ENCODE measurements at regions not wholly inside any gene's neighbourhood (a gene's known extent, or its start where the extent isn't known, plus 50 kb on each side); places are given as distances from the start of the nearest gene placed in this dataset.
"Not testable (repeated sequence)": the region's sequence is repeated elsewhere in the genome, so short reads cannot be mapped to it uniquely, and the experiment has no call there.

GRCh38 chr5:163914910-163915309 lies 409.5 kb downstream of the MAT2B start:
- DNase-seq (ENCODE audit: low read depth), result no peak

GRCh38 chr5:163915481-163915961 lies 410.1 kb downstream of the MAT2B start:
- peak overlapping the region; percentile 24 for H3K4me3 ChIP-seq (ENCODE audit: low read depth, low read length)
- DNase-seq (ENCODE audit: low read depth), result peak; percentile 67

More at GRCh38 chr5:163914910-163915309, 409.5 kb downstream of the MAT2B start:
- TF ChIP-seq CTCF (IDR thresholded peaks at IDR 0.05; ENCODE audit: low read depth, low read length, missing control alignments), result no peak
- no peak overlapping the region; the same call in 1 of the 2 replicates for H3K4me3 ChIP-seq (ENCODE audit: low read depth, low read length)

GRCh38 chr5:163916376-163916775 lies 411.0 kb downstream of the MAT2B start:
- TF ChIP-seq CTCF (IDR thresholded peaks at IDR 0.05; ENCODE audit: low read depth, low read length, missing control alignments), result no peak
- H3K4me3 ChIP-seq (ENCODE audit: low read depth, low read length), result no peak overlapping the region
- DNase-seq (ENCODE audit: low read depth), result peak; percentile 77

More at GRCh38 chr5:163915481-163915961, 410.1 kb downstream of the MAT2B start:
- TF ChIP-seq CTCF (IDR thresholded peaks at IDR 0.05; ENCODE audit: low read depth, low read length, missing control alignments), result no peak

GRCh38 chr5:163916861-163917260 lies 411.4 kb downstream of the MAT2B start:
- no peak for TF ChIP-seq CTCF (IDR thresholded peaks at IDR 0.05; ENCODE audit: low read depth, low read length, missing control alignments)
- H3K4me3 ChIP-seq (ENCODE audit: low read depth, low read length), result no peak overlapping the region
- DNase-seq (ENCODE audit: low read depth), result no peak

GRCh38 chr5:163917747-163918146 lies 412.3 kb downstream of the MAT2B start:
- no peak overlapping the region for H3K4me3 ChIP-seq (ENCODE audit: low read depth, low read length)
- DNase-seq (ENCODE audit: low read depth), result no peak
- TF ChIP-seq CTCF (IDR thresholded peaks at IDR 0.05; ENCODE audit: low read depth, low read length, missing control alignments), result no peak

GRCh38 chr5:163934990-163935389 lies 429.6 kb downstream of the MAT2B start:
- not testable (repeated sequence) for H3K4me3 ChIP-seq (ENCODE audit: low read depth, low read length); DNase-seq (ENCODE audit: low read depth)

- no peak for DNase-seq (ENCODE audit: low read depth)
- H3K4me3 ChIP-seq (ENCODE audit: low read depth, low read length), result no peak overlapping the region
- TF ChIP-seq CTCF (IDR thresholded peaks at IDR 0.05; ENCODE audit: low read depth, low read length, missing control alignments), result no peak
These were observed 433.2 kb downstream of the MAT2B start for GRCh38 chr5:163938595-163938994.

Data from GM12864 (cell line).